Gastroesophageal sphincter (tissue), 4 donors: ENCODE measurements at regions not wholly inside any gene's neighbourhood (a gene's known extent, or its start where the extent isn't known, plus 50 kb on each side); places are given as distances from the start of the nearest gene placed in this dataset.

Experiments used
- ATAC-seq: fragments of 150-250 bp; one replicate; pipeline ENCODE4 v1.9.1; 2016; ENCODE audit warnings: mild to moderate bottlenecking, moderate library complexity
- H3K27ac ChIP-seq, 4 donors: fragments of 200-600 bp; sonication (generic) in 3 of 4; 1 replicate in 3 of 4; 2 replicates in 1 of 4; pipeline ENCODE4 v1.5.1; 2016 to 2019
- H3K27me3 ChIP-seq: fragments of 200-600 bp; sonication (generic); one replicate; pipeline ENCODE4 v1.5.1; 2019
- H3K36me3 ChIP-seq, 2 donors: fragments of 200-600 bp; sonication (generic); one replicate each; pipeline ENCODE4 v1.5.1; 2019; ENCODE audit warnings: control low read depth in 1 of 2
- H3K4me1 ChIP-seq, 3 donors: fragments of 200-600 bp; sonication (generic); 1 replicate in 2 of 3; 2 replicates in 1 of 3; pipeline ENCODE4 v1.5.1; 2016 to 2019; ENCODE audit warnings: control low read depth in 2 of 3
- H3K4me3 ChIP-seq, 2 donors: fragments of 200-600 bp; sonication (generic); one replicate each; pipeline ENCODE4 v1.5.1; 2019; ENCODE audit warnings: mild to moderate bottlenecking in 1 of 2, moderate library complexity in 1 of 2
- H3K9me3 ChIP-seq, 3 donors: fragments of 200-600 bp; sonication (generic); one replicate each; pipeline ENCODE4 v1.5.1; 2017 to 2019; ENCODE audit warnings: control low read depth in 2 of 3
- CTCF ChIP-seq, 4 experiments: fragments of 200-600 bp in 2 of 4; fragments of 450-650 bp in 2 of 4; sonication (generic) in 1 of 4; IDR thresholded peaks; one replicate each; pipeline ENCODE4 v1.5.1; 2017 to 2019; ENCODE audit warnings: antibody characterized with exemption in 4 of 4, mild to moderate bottlenecking in 2 of 4, moderate library complexity in 2 of 4
- EP300 ChIP-seq: sonication (generic); formaldehyde crosslinking; IDR thresholded peaks from one replicate; pipeline ENCODE4 v1.6.1; 2017; ENCODE audit warnings: antibody characterized with exemption, mild to moderate bottlenecking
- POLR2A ChIP-seq, 2 donors: fragments of 450-650 bp; IDR thresholded peaks; one replicate each; pipeline ENCODE4 v1.6.1; 2017; ENCODE audit warnings: antibody characterized with exemption in 2 of 2, mild to moderate bottlenecking in 2 of 2, moderate library complexity in 1 of 2
- POLR2AphosphoS5 ChIP-seq: sonication (generic); formaldehyde crosslinking; IDR thresholded peaks from one replicate; pipeline ENCODE4 v1.6.1; 2017; ENCODE audit warnings: antibody characterized with exemption
- WGBS, 2 donors: methylation state at CpG; one replicate each; pipeline ENCODE4 v1.1.5; 2018; ENCODE audit warnings: low coverage in 1 of 2; 5-methylcytosine and 5-hydroxymethylcytosine counted together

GRCh38 chr3:161444694-161445077, 51.9 kb upstream of the OTOL1 start:
- no peaks in the 10 kb centered on the region for H3K27me3 ChIP-seq
- peaks cover 0 to 6% (median 0%) of the 10 kb centered on the region in 3 donors for H3K9me3 ChIP-seq
- no peak overlapping the region for H3K27ac ChIP-seq
- 61 to 86% methylated on average over 3 of the region's 3 CpGs for WGBS, 2 donors
- ATAC-seq, result no peak
- no peak overlapping the region for H3K4me3 ChIP-seq
- H3K4me1 ChIP-seq, result no peaks in the 10 kb centered on the region
- TF ChIP-seq POLR2A (IDR thresholded peaks at IDR 0.05), result no peak
- no peak for TF ChIP-seq EP300
- TF ChIP-seq CTCF (IDR thresholded peaks at IDR 0.05), result no peak
- no peak for TF ChIP-seq POLR2AphosphoS5
- no peaks in the 10 kb centered on the region for H3K36me3 ChIP-seq

- H3K9me3 ChIP-seq, result peaks cover 0 to 6% (median 0%) of the 10 kb centered on the region in 3 donors
- no peak for ATAC-seq
- WGBS, 2 donors, result 67 to 76% methylated on average over 4 of the region's 4 CpGs
- no peak for TF ChIP-seq CTCF (IDR thresholded peaks at IDR 0.05)
- TF ChIP-seq EP300, result no peak
- TF ChIP-seq POLR2A (IDR thresholded peaks at IDR 0.05), result no peak
- no peaks in the 10 kb centered on the region for H3K36me3 ChIP-seq
- no peak overlapping the region for H3K4me3 ChIP-seq
- H3K27ac ChIP-seq, result no peak overlapping the region
- H3K27me3 ChIP-seq, result no peaks in the 10 kb centered on the region
- H3K4me1 ChIP-seq, result no peaks in the 10 kb centered on the region
Observed at GRCh38 chr3:161443921-161444693, 52.5 kb upstream of the OTOL1 start.

- WGBS, 2 donors, result 66 to 85% methylated on average over 2 to 4 of the region's 4 CpGs
- TF ChIP-seq CTCF (IDR thresholded peaks at IDR 0.05), result no peak
- no peak for TF ChIP-seq EP300
- TF ChIP-seq POLR2A (IDR thresholded peaks at IDR 0.05), result no peak
- TF ChIP-seq POLR2AphosphoS5, result no peak
- no peak for ATAC-seq
Observed at GRCh38 chr3:161430307-161430706, 59.0 kb upstream of the SPTSSB start.

GRCh38 chr3:161427347-161427746, 56.0 kb upstream of the SPTSSB start:
- Histone ChIP-seq H3K9me3 (no peaks in the 10 kb centered on the region), H3K4me3 (no peak overlapping the region), H3K27me3 (no peaks in the 10 kb centered on the region), H3K36me3 (no peaks in the 10 kb centered on the region), H3K4me1 (no peaks in the 10 kb centered on the region), H3K27ac (no peak overlapping the region)
- no peak for ATAC-seq
- TF ChIP-seq POLR2A (IDR thresholded peaks at IDR 0.05) (no peak), EP300 (no peak), POLR2AphosphoS5 (no peak), CTCF (IDR thresholded peaks at IDR 0.05) (no peak)
- WGBS, 2 donors, result 20 to 33% methylated on average over 1 of the region's 1 CpG

More at GRCh38 chr3:161430307-161430706, 59.0 kb upstream of the SPTSSB start:
- Histone ChIP-seq H3K36me3 (no peaks in the 10 kb centered on the region), H3K27ac (no peak overlapping the region), H3K4me3 (no peak overlapping the region), H3K4me1 (no peaks in the 10 kb centered on the region), H3K27me3 (no peaks in the 10 kb centered on the region), H3K9me3 (no peaks in the 10 kb centered on the region)

- 47 to 80% methylated on average over 4 of the region's 4 CpGs for WGBS, 2 donors
- no peaks in the 10 kb centered on the region for H3K9me3 ChIP-seq
- H3K27ac ChIP-seq, result no peak overlapping the region
- TF ChIP-seq POLR2AphosphoS5, result no peak
- TF ChIP-seq EP300, result no peak
- no peak overlapping the region for H3K4me3 ChIP-seq
- no peaks in the 10 kb centered on the region for H3K4me1 ChIP-seq
- no peaks in the 10 kb centered on the region for H3K27me3 ChIP-seq
- H3K36me3 ChIP-seq, result no peaks in the 10 kb centered on the region
- ATAC-seq, result no peak
Observed at GRCh38 chr3:161426758-161427157, 55.4 kb upstream of the SPTSSB start.
